ENCODE measurements at regions not wholly inside any gene's neighbourhood (a gene's known extent, or its start where the extent isn't known, plus 50 kb on each side); places are given as distances from the start of the nearest gene placed in this dataset.

- TF ChIP-seq CTCF (conservative IDR thresholded peaks at IDR 0.05; ENCODE audit: low read depth, low read length) (peak; percentile 90), EZH2 (IDR thresholded peaks at IDR 0.05; ENCODE audit: low read length, unreplicated experiment) (no peak)
Observed at GRCh38 chr14:21978184-21978998, 304.8 kb upstream of the OR4E1 start.
